ENCODE measurements at regions not wholly inside any gene's neighbourhood (a gene's known extent, or its start where the extent isn't known, plus 50 kb on each side); places are given as distances from the start of the nearest gene placed in this dataset.

DNA sequence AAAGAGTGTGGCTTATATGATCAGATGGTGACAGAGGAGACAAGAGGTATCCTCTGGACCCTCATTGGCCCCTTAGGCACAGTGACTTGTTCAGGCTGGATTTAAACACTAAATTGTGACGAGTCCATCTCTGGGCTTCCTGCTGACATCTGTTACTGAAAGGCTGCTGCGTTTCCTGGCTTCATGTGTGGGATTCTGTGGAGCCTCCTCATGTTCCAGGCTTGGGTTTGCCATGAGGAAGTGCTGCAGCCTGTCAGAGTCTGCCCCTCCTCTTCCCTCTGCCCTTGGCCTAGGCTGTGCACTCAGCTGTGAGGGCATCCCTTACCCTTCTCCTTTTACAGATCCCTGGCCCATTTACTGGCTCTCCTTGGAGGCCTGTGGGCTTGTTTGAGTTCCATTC lies 159.1 kb upstream of the TTC29 start:
- TF ChIP-seq CTCF (IDR thresholded peaks at IDR 0.05) = no peak
- TF ChIP-seq POLR2A (IDR thresholded peaks at IDR 0.05) = no peak
